ENCODE measurements at regions not wholly inside any gene's neighbourhood (a gene's known extent, or its start where the extent isn't known, plus 50 kb on each side); places are given as distances from the start of the nearest gene placed in this dataset.

- H3K79me2 ChIP-seq (ENCODE audit: control insufficient read depth in 1 of 2, insufficient read depth in 2 of 2, low read length in 2 of 2) = no peaks in the 10 kb centered on the region
- no peak overlapping the region for H3K56ac ChIP-seq (replicated peaks; ENCODE audit: insufficient read length, low read depth, low read length)
- H2BK15ac ChIP-seq (ENCODE audit: low read length) = no peak overlapping the region; the same call in 1 of the 2 replicates
- H3K23me2 ChIP-seq (ENCODE audit: low read depth, low read length) = no peaks in the 10 kb centered on the region
- FAIRE-seq (no peak), DNase-seq (ENCODE audit: low read depth in 1 of 2, low spot score in 2 of 2) (no peak)
- no peak overlapping the region for H2AK5ac ChIP-seq (ENCODE audit: low read depth, low read length)
- no peaks in the 10 kb centered on the region for H3K9me3 ChIP-seq (ENCODE audit: insufficient read depth in 2 of 2, low read depth in 1 of 2, low read length in 1 of 2)
- no peaks in the 10 kb centered on the region for H3K36me3 ChIP-seq (ENCODE audit: control insufficient read depth in 2 of 4, insufficient read depth in 4 of 4, low read length in 3 of 4)
- no peaks in the 10 kb centered on the region for H4K20me1 ChIP-seq (replicated peaks in 1 of 2; ENCODE audit: control insufficient read depth in 1 of 2, insufficient read depth in 2 of 2, low read length in 2 of 2)
- no peak overlapping the region for H3K4me3 ChIP-seq (ENCODE audit: extremely low read depth in 1 of 4, insufficient read depth in 2 of 4, low read depth in 3 of 4, low read length in 4 of 4)
- 0 out of 2 replicates have a peak overlapping the region, but pooled peaks have one; percentile 43 for H2BK12ac ChIP-seq (ENCODE audit: low read depth, low read length)
- no peak overlapping the region for H4K5ac ChIP-seq (ENCODE audit: insufficient read length, low read depth, low read length)
- H2AFZ ChIP-seq (ENCODE audit: low read length) = no peak overlapping the region
- H3K4me1 ChIP-seq (replicated peaks in 1 of 4; ENCODE audit: control insufficient read depth in 3 of 4, insufficient read depth in 4 of 4, low read length in 3 of 4) = peaks cover 0 to 4% (median 2%) of the 10 kb centered on the region in 4 experiments; a peak in 4 of 7 replicates
- H3K14ac ChIP-seq (ENCODE audit: insufficient read length) = no peak overlapping the region
- 80% methylated on average over 4 of the region's 4 CpGs; no CpG with 5 or more reads in 1 of the 2 experiments for WGBS, 2 experiments (ENCODE audit: extremely low coverage in 1 of 2, insufficient coverage in 1 of 2, insufficient read length in 1 of 2, insufficient replicate concordance in 2 of 2, low coverage in 1 of 2, low lambda C conversion rate in 2 of 2, missing lambda C conversion rate in 1 of 2)
- no peaks in the 10 kb centered on the region for H3K27me3 ChIP-seq (replicated peaks in 1 of 4; ENCODE audit: control insufficient read depth in 3 of 4, extremely low read depth in 1 of 4, insufficient read depth in 3 of 4, low read length in 3 of 4)
- no peak overlapping the region for H3K4me2 ChIP-seq (ENCODE audit: insufficient read depth in 1 of 2, low read depth in 2 of 2, low read length in 2 of 2)
- H3K9ac ChIP-seq (replicated peaks in 1 of 4; ENCODE audit: extremely low read depth in 1 of 4, low read depth in 3 of 4, low read length in 3 of 4) = no peak overlapping the region
- no peak overlapping the region for H4K91ac ChIP-seq (replicated peaks; ENCODE audit: insufficient read length, low read length)
- CTCF ChIA-PET (ENCODE audit: partially characterized antibody) = interaction anchor here (0.6 to 1.2 kb wide), 7 partner anchors 16 to 461 kb away, joined by 3 to 6 read pairs (median 3); no protein-coding TSS in a partner anchor
- H3K23ac ChIP-seq (ENCODE audit: insufficient read length) = no peak overlapping the region
- H3K4ac ChIP-seq (replicated peaks; ENCODE audit: insufficient read length, low read depth, low read length) = no peak overlapping the region
- H3K18ac ChIP-seq (ENCODE audit: extremely low read depth, low read length) = peak overlapping the region; percentile 9; the same call in 1 of the 2 replicates
- no peak overlapping the region for H4K8ac ChIP-seq (ENCODE audit: extremely low read depth, insufficient read depth, low read length)
- peak overlapping the region; percentile 7; the same call in 1 of the 2 replicates for H2BK5ac ChIP-seq (ENCODE audit: low read depth, low read length)
- H2BK20ac ChIP-seq (ENCODE audit: low read length) = 0 out of 2 replicates have a peak overlapping the region, but pooled peaks have one; percentile 3
- H3K79me1 ChIP-seq (ENCODE audit: low read depth, low read length) = no peaks in the 10 kb centered on the region
- POLR2A ChIA-PET (ENCODE audit: partially characterized antibody) = no interaction called here
- no peak overlapping the region for H2BK120ac ChIP-seq (replicated peaks; ENCODE audit: low read depth, low read length)
- H3K27ac ChIP-seq (ENCODE audit: low read depth, low read length) = no peak overlapping the region
- TF ChIP-seq SP1 (IDR thresholded peaks at IDR 0.05; ENCODE audit: low read depth, low read length) = no peak
- TF ChIP-seq EGR1 (IDR thresholded peaks at IDR 0.05; ENCODE audit: borderline replicate concordance, low read depth, low read length) = no peak
- no peak for TF ChIP-seq SAP30 (IDR thresholded peaks at IDR 0.05; ENCODE audit: insufficient read depth, insufficient replicate concordance, low read length)
- no peak for TF ChIP-seq RAD21 (IDR thresholded peaks at IDR 0.05 in 1 of 2, conservative IDR thresholded peaks at IDR 0.05 in 1 of 2; ENCODE audit: low read depth in 2 of 2, low read length in 2 of 2)
- TF ChIP-seq TAF7 (optimal IDR thresholded peaks at IDR 0.05; ENCODE audit: borderline replicate concordance, low read depth, low read length) = no peak
- no peak for TF ChIP-seq CBX8 (IDR thresholded peaks at IDR 0.05; ENCODE audit: borderline replicate concordance, low read depth, low read length)
- no peak for TF ChIP-seq CHD1 (IDR thresholded peaks at IDR 0.05; ENCODE audit: low read depth, low read length)
- TF ChIP-seq GABPA (IDR thresholded peaks at IDR 0.05; ENCODE audit: borderline replicate concordance, insufficient read depth, low read length) = no peak
- TF ChIP-seq TCF12 (IDR thresholded peaks at IDR 0.05; ENCODE audit: low read depth, low read length) = no peak
- TF ChIP-seq KDM4A (IDR thresholded peaks at IDR 0.05; ENCODE audit: low read depth, low read length, severe bottlenecking) = no peak
- TF ChIP-seq SUZ12 (IDR thresholded peaks at IDR 0.05; ENCODE audit: low read length) = no peak
- no peak for TF ChIP-seq SP4 (IDR thresholded peaks at IDR 0.05; ENCODE audit: low read length)
- no peak for TF ChIP-seq ASH2L (IDR thresholded peaks at IDR 0.05; ENCODE audit: low read length)
- TF ChIP-seq CBX5 (IDR thresholded peaks at IDR 0.05; ENCODE audit: low read depth, low read length) = no peak
- TF ChIP-seq BACH1 (IDR thresholded peaks at IDR 0.05; ENCODE audit: low read length) = no peak
Observed at GRCh38 chr2:16318051-16318450, 347.6 kb downstream of the CYRIA start.

All from H1 (cell line).